ENCODE measurements at regions not wholly inside any gene's neighbourhood (a gene's known extent, or its start where the extent isn't known, plus 50 kb on each side); places are given as distances from the start of the nearest gene placed in this dataset.

DNA sequence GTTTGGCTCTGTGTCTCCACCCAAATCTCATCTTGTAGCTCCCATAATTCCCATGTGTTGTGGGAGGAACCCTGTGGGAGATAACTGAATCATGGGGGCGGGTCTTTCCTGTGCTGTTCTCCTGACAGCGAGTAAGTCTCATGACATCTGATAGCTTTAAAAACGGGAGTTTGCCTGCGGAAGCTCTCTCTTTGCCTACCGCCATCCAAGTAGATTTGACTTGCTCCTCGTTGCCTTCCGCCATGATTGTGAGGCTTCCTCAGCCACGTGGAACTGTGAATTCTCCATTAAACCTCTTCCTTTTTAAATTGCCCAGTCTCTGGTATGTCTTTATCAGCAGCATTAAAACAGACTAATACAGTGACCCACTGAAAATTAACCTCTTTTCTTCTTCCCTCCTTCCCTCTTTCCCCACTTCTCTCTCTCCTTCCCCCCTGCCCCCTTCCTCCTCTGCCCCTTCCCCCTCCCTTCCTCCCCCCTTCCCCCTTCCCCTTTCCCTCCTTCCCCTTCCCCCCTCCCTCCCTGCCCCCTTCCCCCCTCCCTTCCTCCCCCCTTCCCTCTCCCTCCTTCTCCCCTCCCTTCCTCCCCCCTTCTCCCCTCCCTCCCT is 818.8 kb downstream of the SLC4A3 start:
- intact Hi-C loops (cut with DNase I), result no loop called here
- no peak for TF ChIP-seq POLR2A (IDR thresholded peaks at IDR 0.05)
- TF ChIP-seq, protein P1, sequence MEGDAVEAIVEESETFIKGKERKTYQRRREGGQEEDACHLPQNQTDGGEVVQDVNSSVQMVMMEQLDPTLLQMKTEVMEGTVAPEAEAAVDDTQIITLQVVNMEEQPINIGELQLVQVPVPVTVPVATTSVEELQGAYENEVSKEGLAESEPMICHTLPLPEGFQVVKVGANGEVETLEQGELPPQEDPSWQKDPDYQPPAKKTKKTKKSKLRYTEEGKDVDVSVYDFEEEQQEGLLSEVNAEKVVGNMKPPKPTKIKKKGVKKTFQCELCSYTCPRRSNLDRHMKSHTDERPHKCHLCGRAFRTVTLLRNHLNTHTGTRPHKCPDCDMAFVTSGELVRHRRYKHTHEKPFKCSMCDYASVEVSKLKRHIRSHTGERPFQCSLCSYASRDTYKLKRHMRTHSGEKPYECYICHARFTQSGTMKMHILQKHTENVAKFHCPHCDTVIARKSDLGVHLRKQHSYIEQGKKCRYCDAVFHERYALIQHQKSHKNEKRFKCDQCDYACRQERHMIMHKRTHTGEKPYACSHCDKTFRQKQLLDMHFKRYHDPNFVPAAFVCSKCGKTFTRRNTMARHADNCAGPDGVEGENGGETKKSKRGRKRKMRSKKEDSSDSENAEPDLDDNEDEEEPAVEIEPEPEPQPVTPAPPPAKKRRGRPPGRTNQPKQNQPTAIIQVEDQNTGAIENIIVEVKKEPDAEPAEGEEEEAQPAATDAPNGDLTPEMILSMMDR (IDR thresholded peaks at IDR 0.05), result no peak
- Histone ChIP-seq H3K4me3 (no peak overlapping the region), H3K36me3 (no peaks in the 10 kb centered on the region), H3K9me3 (no peaks in the 10 kb centered on the region), H3K27ac (no peak overlapping the region), H3K4me1 (no peaks in the 10 kb centered on the region), H3K27me3 (no peaks in the 10 kb centered on the region)
- DNase-seq, result no peak
- WGBS, 2 donors, result 83% methylated on average over 8 of the region's 8 CpGs

GRCh38 chr2:220450846-220451245 is 823.4 kb downstream of the SLC4A3 start:
- Histone ChIP-seq H3K4me3 (no peak overlapping the region), H3K27me3 (no peaks in the 10 kb centered on the region), H3K36me3 (no peaks in the 10 kb centered on the region), H3K4me1 (no peaks in the 10 kb centered on the region), H3K27ac (no peak overlapping the region), H3K9me3 (no peaks in the 10 kb centered on the region)
- TF ChIP-seq, protein P1 (IDR thresholded peaks at IDR 0.05), result no peak
- TF ChIP-seq POLR2A (IDR thresholded peaks at IDR 0.05), result no peak
- WGBS, 2 donors, result 44 to 58% methylated on average over 2 of the region's 2 CpGs
- intact Hi-C loops (cut with DNase I), result no loop called here
- no peak for DNase-seq

GRCh38 chr2:220451438-220451837 is 824.0 kb downstream of the SLC4A3 start:
- H3K27me3 ChIP-seq, result no peaks in the 10 kb centered on the region
- no peaks in the 10 kb centered on the region for H3K4me1 ChIP-seq
- no peak overlapping the region for H3K27ac ChIP-seq
- WGBS, 2 donors, result 47 to 72% methylated on average over 3 of the region's 3 CpGs
- no peaks in the 10 kb centered on the region for H3K36me3 ChIP-seq
- no peak for DNase-seq
- TF ChIP-seq POLR2A (IDR thresholded peaks at IDR 0.05), result no peak
- TF ChIP-seq, protein P1 (IDR thresholded peaks at IDR 0.05), result no peak
- no peaks in the 10 kb centered on the region for H3K9me3 ChIP-seq
- no peak overlapping the region for H3K4me3 ChIP-seq
- intact Hi-C loops (cut with DNase I), result no loop called here

DNA sequence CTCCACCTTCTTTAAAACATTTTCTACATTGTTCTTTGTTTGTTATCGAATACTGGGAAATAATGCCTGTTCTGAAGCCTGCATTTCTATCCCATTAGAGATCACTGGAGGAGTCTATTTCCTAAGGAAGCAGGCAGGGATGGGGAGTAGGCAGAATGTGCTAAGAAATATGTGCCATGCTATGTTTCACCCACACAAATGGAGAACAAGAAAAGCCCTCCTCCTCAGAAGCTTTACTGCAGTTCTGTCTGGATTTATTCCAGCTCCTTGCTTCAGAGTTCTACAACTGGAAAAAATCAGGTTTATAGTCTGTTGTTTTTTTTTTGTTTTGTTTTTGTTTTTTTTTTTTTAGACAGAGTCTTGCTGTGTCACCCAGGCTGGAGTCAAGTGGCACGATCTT is 825.1 kb downstream of the SLC4A3 start:
- Histone ChIP-seq H3K27me3 (no peaks in the 10 kb centered on the region), H3K4me1 (no peaks in the 10 kb centered on the region), H3K4me3 (no peak overlapping the region), H3K36me3 (no peaks in the 10 kb centered on the region), H3K27ac (no peak overlapping the region), H3K9me3 (no peaks in the 10 kb centered on the region)
- WGBS, 2 donors, result 77 to 87% methylated on average over 2 of the region's 2 CpGs
- intact Hi-C loops (cut with DNase I), result no loop called here
- DNase-seq, result no peak
- no peak for TF ChIP-seq POLR2A (IDR thresholded peaks at IDR 0.05)
- TF ChIP-seq, protein P1 (IDR thresholded peaks at IDR 0.05), result no peak

DNA sequence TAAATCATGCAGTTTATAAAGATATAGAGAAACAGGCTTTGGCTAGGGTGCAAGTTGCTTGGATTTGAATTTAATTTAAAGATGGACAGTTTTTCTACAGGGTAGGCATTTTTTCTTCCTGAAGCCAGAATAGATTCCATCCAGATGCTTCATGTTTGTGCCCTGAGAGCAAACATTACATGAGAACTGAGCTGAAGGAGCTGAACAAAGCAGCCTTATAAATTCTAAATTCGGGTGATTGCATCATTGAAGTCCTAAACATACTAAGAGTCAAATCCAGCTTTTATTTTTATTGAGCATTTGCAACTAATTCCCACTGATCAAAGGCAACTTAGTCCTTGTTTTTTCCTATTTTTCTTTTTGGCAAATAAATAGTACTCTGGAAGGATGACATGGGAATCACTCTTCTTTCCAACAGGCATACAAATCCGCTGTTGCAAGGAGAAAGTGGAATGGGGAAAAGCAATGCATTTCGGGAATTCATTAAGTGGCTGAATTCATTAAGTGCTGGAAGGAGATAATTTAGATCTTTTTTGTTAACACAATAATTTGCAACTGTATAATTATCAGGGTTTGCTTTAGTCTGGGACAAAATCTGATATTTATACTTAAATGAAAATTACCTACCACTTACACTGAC is 828.0 kb downstream of the SLC4A3 start:
- TF ChIP-seq POLR2A (IDR thresholded peaks at IDR 0.05), result no peak
- TF ChIP-seq, protein P1 (IDR thresholded peaks at IDR 0.05), result no peak
- H3K9me3 ChIP-seq, result no peaks in the 10 kb centered on the region
- intact Hi-C loops (cut with DNase I), result no loop called here
- no peak for DNase-seq
- H3K4me1 ChIP-seq, result no peaks in the 10 kb centered on the region
- WGBS, 2 donors, result 46 to 50% methylated on average over 3 of the region's 3 CpGs
- no peak overlapping the region for H3K27ac ChIP-seq
- H3K36me3 ChIP-seq, result no peaks in the 10 kb centered on the region
- no peak overlapping the region for H3K4me3 ChIP-seq
- H3K27me3 ChIP-seq, result no peaks in the 10 kb centered on the region
